DOHH2 (cell line): ENCODE measurements at regions not wholly inside any gene's neighbourhood (a gene's known extent, or its start where the extent isn't known, plus 50 kb on each side); places are given as distances from the start of the nearest gene placed in this dataset.

Experiments used
- H3F3A ChIP-seq: fragments of 200-600 bp; sonication (generic), shearing (Covaris generic); 2 replicates; pipeline ENCODE4 v1.6.0; 2016; ENCODE audit warnings: antibody characterized with exemption, mild to moderate bottlenecking; ENCODE audit not compliant: control insufficient read depth, insufficient read depth
- H3K27ac ChIP-seq: fragments of 200-600 bp; sonication (generic); 2 replicates; pipeline ENCODE4 v1.5.1; 2014; ENCODE audit warnings: low read depth, mild to moderate bottlenecking, low read length, moderate library complexity
- H3K27me3 ChIP-seq: fragments of 200-600 bp; sonication (generic); 2 replicates; pipeline ENCODE4 v1.6.1; 2014; ENCODE audit warnings: mild to moderate bottlenecking, low read length, mixed read lengths; ENCODE audit not compliant: control insufficient read depth
- H3K36me3 ChIP-seq: fragments of 200-600 bp; sonication (generic); 2 replicates; pipeline ENCODE4 v1.6.1; 2014; ENCODE audit warnings: mild to moderate bottlenecking, low read length, moderate library complexity, mixed read lengths; ENCODE audit not compliant: control insufficient read depth
- H3K4me1 ChIP-seq: fragments of 200-600 bp; sonication (generic); 2 replicates; pipeline ENCODE4 v1.6.1; 2014; ENCODE audit warnings: mild to moderate bottlenecking, low read length, mixed read lengths; ENCODE audit not compliant: control insufficient read depth
- H3K4me2 ChIP-seq: fragments of 200-600 bp; sonication (generic); 2 replicates; pipeline ENCODE4 v1.6.0; 2014; ENCODE audit warnings: mild to moderate bottlenecking, low read length, moderate library complexity
- H3K4me3 ChIP-seq: fragments of 200-600 bp; sonication (generic); 2 replicates; pipeline ENCODE4 v1.5.1; 2014; ENCODE audit warnings: mild to moderate bottlenecking, low read length, mixed read lengths
- H3K79me2 ChIP-seq: fragments of 200-600 bp; sonication (generic); 2 replicates; pipeline ENCODE4 v1.6.1; 2014; ENCODE audit warnings: mild to moderate bottlenecking, low read length, mixed read lengths; ENCODE audit not compliant: control insufficient read depth
- H3K9me2 ChIP-seq: fragments of 200-600 bp; sonication (generic); replicated peaks from 2 replicates; pipeline ENCODE4 v1.6.1; 2014; ENCODE audit warnings: mild to moderate bottlenecking, low read length, mixed read lengths; ENCODE audit not compliant: control insufficient read depth
- H3K9me3 ChIP-seq: fragments of 200-600 bp; sonication (generic); 2 replicates; pipeline ENCODE4 v1.6.1; 2014; ENCODE audit warnings: antibody characterized with exemption, low read length, mixed read lengths; ENCODE audit not compliant: control insufficient read depth, insufficient read depth
- H4K20me1 ChIP-seq: fragments of 200-600 bp; sonication (generic); 2 replicates; pipeline ENCODE4 v1.6.0; 2014; ENCODE audit warnings: low read depth, mild to moderate bottlenecking, antibody characterized with exemption, low read length, moderate library complexity; ENCODE audit not compliant: control insufficient read depth, insufficient read depth
- EZH2phosphoT487 ChIP-seq: fragments of 200-600 bp; sonication (generic); IDR thresholded peaks from 2 replicates; pipeline ENCODE4 v1.6.1; 2017; ENCODE audit warnings: borderline replicate concordance, mild to moderate bottlenecking, antibody characterized with exemption, low read length, moderate library complexity, mixed read lengths
- TF ChIP-seq, protein P1 (sequence below): fragments of 200-600 bp; sonication (generic); IDR thresholded peaks from one replicate; pipeline ENCODE4 v1.5.1; 2014; ENCODE audit warnings: antibody characterized with exemption, mild to moderate bottlenecking, low read depth, low read length; ENCODE audit not compliant: poor library complexity, severe bottlenecking

DNA sequence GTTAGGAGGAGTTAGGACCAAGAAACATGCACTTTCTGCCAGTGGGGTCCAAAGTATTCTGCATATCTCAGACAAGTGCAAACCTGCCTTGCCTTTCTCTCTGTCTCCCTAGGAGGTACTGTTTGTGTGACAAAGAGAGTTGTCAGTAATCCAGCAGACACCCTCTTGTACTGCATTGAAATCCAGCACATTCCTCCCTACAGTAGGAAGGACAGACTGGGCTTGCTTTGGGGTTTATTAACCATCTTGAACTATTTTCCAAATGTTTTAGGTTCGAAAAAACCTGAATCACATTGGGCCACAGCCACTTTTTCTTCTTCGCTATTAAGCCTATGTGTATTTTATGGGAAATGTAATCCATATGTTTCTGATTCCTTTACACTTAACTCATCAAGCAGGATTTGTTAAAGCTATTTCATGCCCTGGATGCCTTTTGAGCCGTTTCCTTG lies 204.2 kb upstream of the KCNJ16 start:
- Histone ChIP-seq H3K4me2 (no peak overlapping the region), H3K9me2 (no peaks in the 10 kb centered on the region), H4K20me1 (no peaks in the 10 kb centered on the region), H3K36me3 (no peaks in the 10 kb centered on the region), H3F3A (no peaks in the 10 kb centered on the region), H3K4me1 (no peaks in the 10 kb centered on the region), H3K9me3 (no peaks in the 10 kb centered on the region), H3K27me3 (no peaks in the 10 kb centered on the region), H3K79me2 (no peaks in the 10 kb centered on the region), H3K27ac (no peak overlapping the region), H3K4me3 (no peak overlapping the region)
- no peak for TF ChIP-seq EZH2phosphoT487
- TF ChIP-seq, protein P1, sequence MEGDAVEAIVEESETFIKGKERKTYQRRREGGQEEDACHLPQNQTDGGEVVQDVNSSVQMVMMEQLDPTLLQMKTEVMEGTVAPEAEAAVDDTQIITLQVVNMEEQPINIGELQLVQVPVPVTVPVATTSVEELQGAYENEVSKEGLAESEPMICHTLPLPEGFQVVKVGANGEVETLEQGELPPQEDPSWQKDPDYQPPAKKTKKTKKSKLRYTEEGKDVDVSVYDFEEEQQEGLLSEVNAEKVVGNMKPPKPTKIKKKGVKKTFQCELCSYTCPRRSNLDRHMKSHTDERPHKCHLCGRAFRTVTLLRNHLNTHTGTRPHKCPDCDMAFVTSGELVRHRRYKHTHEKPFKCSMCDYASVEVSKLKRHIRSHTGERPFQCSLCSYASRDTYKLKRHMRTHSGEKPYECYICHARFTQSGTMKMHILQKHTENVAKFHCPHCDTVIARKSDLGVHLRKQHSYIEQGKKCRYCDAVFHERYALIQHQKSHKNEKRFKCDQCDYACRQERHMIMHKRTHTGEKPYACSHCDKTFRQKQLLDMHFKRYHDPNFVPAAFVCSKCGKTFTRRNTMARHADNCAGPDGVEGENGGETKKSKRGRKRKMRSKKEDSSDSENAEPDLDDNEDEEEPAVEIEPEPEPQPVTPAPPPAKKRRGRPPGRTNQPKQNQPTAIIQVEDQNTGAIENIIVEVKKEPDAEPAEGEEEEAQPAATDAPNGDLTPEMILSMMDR = no peak

DNA sequence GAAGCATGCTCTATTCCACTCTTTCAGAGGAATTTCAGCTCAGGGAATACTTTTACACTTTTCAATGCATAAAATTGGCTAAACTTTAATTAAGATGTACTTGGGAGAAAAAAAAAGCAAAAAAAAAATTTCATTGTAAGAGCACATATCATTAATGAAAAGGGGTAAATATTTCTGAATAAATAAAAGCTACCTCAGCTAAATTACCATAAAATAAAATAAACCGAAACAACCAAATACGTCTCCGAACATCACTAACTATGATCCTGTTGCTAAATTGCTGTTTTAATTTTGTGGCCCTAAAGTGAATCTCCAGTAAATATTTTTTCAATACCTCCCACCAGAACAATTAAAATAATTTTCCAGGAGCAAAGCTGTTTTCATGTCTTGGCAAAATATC lies 203.7 kb upstream of the KCNJ16 start:
- H4K20me1 ChIP-seq = no peaks in the 10 kb centered on the region
- no peak overlapping the region for H3K4me2 ChIP-seq
- no peaks in the 10 kb centered on the region for H3K27me3 ChIP-seq
- H3K4me1 ChIP-seq = no peaks in the 10 kb centered on the region
- H3K27ac ChIP-seq = no peak overlapping the region
- TF ChIP-seq EZH2phosphoT487 = no peak
- TF ChIP-seq, protein P1 = no peak
- no peaks in the 10 kb centered on the region for H3K36me3 ChIP-seq
- no peaks in the 10 kb centered on the region for H3F3A ChIP-seq
- no peak overlapping the region for H3K4me3 ChIP-seq
- H3K9me2 ChIP-seq = no peaks in the 10 kb centered on the region
- no peaks in the 10 kb centered on the region for H3K9me3 ChIP-seq
- no peaks in the 10 kb centered on the region for H3K79me2 ChIP-seq

DNA sequence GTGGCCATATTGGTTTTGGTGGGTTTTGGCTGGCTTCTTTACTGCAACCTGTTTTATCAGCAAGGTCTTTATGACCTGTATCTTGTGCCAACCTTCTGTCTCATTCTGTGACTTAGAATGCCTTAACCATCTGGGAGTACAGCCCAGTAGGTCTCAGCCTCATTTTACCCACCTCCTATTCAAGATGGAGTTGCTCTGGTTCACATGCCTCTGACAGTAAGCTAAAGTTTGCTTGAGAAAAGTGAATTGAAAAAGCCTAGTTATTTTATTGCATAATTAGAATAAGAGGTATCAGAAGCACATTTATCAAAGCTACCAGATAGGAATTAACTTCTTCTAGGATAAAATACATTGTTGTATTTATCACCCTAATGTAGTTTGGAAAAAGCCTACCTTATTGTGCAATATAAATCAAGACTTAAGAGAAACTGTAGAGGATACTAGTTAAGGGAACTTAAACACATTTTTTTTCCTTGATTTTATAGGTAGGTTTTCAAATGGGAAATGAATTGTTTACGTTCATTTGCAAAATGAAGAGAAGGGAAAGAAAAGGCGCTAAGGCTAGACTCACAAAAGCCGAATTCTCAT lies 202.3 kb upstream of the KCNJ16 start:
- H3K4me1 ChIP-seq = no peaks in the 10 kb centered on the region
- H3F3A ChIP-seq = no peaks in the 10 kb centered on the region
- no peaks in the 10 kb centered on the region for H3K9me3 ChIP-seq
- no peak for TF ChIP-seq EZH2phosphoT487
- TF ChIP-seq, protein P1 = no peak
- H3K27me3 ChIP-seq = no peaks in the 10 kb centered on the region
- H3K36me3 ChIP-seq = no peaks in the 10 kb centered on the region
- no peak overlapping the region for H3K4me3 ChIP-seq
- H3K27ac ChIP-seq = no peak overlapping the region
- H4K20me1 ChIP-seq = no peaks in the 10 kb centered on the region
- H3K9me2 ChIP-seq = no peaks in the 10 kb centered on the region
- H3K79me2 ChIP-seq = no peaks in the 10 kb centered on the region
- H3K4me2 ChIP-seq = no peak overlapping the region
